Liver (tissue), 3 donors: ENCODE measurements at regions not wholly inside any gene's neighbourhood (a gene's known extent, or its start where the extent isn't known, plus 50 kb on each side); places are given as distances from the start of the nearest gene placed in this dataset.

Experiments used
- EGR1 ChIP-seq, 2 donors: IDR thresholded peaks; 2 replicates each; pipeline ENCODE4 v1.6.1; 2016 to 2018; ENCODE audit warnings: antibody characterized with exemption in 2 of 2, low read depth in 2 of 2
- FOXA1 ChIP-seq: IDR thresholded peaks from 2 replicates; pipeline ENCODE4 v1.6.1; 2016; ENCODE audit warnings: antibody characterized with exemption
- GABPA ChIP-seq, 2 donors: IDR thresholded peaks in 1 of 2; conservative IDR thresholded peaks in 1 of 2; 2 replicates each; pipeline ENCODE4 v1.6.1; 2016; ENCODE audit warnings: antibody characterized with exemption in 2 of 2, mild to moderate bottlenecking in 1 of 2, moderate library complexity in 1 of 2
- HNF4A ChIP-seq, 2 donors: conservative IDR thresholded peaks; 2 replicates each; pipeline ENCODE4 v1.6.1; 2016; ENCODE audit warnings: antibody characterized with exemption in 2 of 2, mild to moderate bottlenecking in 2 of 2
- JUND ChIP-seq, 2 donors: IDR thresholded peaks; 2 replicates each; pipeline ENCODE4 v1.6.1; 2016; ENCODE audit warnings: antibody characterized with exemption in 2 of 2
- RAD21 ChIP-seq, 2 donors: IDR thresholded peaks; 2 replicates each; pipeline ENCODE4 v1.6.1; 2016; ENCODE audit warnings: antibody characterized with exemption in 2 of 2, mild to moderate bottlenecking in 2 of 2
- SP1 ChIP-seq: IDR thresholded peaks from 2 replicates; pipeline ENCODE4 v1.6.1; 2018; ENCODE audit warnings: antibody characterized with exemption, mild to moderate bottlenecking
- TAF1 ChIP-seq: conservative IDR thresholded peaks from 2 replicates; pipeline ENCODE4 v1.6.1; 2016; ENCODE audit warnings: antibody characterized with exemption, mild to moderate bottlenecking
- YY1 ChIP-seq: IDR thresholded peaks from 2 replicates; pipeline ENCODE4 v1.6.1; 2016; ENCODE audit warnings: antibody characterized with exemption, mild to moderate bottlenecking
- TF ChIP-seq, protein P1 (sequence below): fragments of 150-350 bp; IDR thresholded peaks from 2 replicates; pipeline ENCODE4 v1.5.1; 2017; ENCODE audit warnings: improper control_type of control experiment, low read depth, low read length; ENCODE audit not compliant: missing input control
- TF ChIP-seq, protein P2 (sequence below): IDR thresholded peaks from 2 replicates; pipeline ENCODE4 v1.6.1; 2016; ENCODE audit warnings: antibody characterized with exemption
- TF ChIP-seq, protein P3 (sequence below): IDR thresholded peaks from 2 replicates; pipeline ENCODE4 v1.6.1; 2016; ENCODE audit warnings: antibody characterized with exemption
- TF ChIP-seq, protein P4 (sequence below): IDR thresholded peaks from 2 replicates; pipeline ENCODE4 v1.6.1; 2016; ENCODE audit warnings: antibody characterized with exemption, mild to moderate bottlenecking
- donor health status: healthy.
- donor health status: healthy.

DNA sequence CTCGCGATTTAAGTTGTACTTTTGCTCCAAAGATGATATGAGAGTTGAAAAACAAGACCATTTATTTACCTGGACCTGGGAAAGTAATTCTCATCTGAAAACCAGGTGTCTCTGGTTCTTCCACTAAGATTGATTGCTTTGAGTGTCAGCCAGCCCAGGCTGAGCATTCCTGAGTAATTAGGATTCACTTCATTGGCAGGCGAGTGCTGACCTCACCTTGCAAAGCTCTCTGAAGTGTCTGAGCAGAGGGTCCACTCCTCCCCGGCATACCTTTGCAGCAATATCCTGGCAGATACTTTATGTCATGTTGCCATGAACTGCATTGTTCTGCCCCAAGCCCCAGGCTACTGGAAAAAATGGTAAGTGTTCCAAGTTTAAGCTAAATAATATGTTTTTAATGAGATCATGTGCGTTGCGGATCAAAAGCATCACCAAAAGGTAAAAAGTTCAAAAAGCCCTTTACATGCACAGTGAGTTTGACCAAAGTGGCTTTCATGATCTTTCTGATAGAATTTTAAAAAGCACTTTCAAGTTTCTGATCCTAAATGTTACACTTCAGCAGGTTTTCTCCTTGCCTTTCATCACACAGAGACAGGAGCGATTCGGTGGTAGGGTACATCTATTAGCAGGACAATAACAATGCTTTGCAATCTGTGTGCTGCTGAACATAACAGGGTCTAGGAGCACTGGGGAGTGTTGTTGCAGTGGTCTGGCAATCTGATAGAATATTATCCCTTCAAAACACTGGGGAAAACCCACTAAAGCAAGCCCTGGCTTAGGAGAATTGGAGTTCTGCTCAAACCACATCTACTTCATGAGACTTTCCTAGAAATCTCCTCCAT lies 127.8 kb upstream of the EEF1E1 start:
- TF ChIP-seq, protein P1, sequence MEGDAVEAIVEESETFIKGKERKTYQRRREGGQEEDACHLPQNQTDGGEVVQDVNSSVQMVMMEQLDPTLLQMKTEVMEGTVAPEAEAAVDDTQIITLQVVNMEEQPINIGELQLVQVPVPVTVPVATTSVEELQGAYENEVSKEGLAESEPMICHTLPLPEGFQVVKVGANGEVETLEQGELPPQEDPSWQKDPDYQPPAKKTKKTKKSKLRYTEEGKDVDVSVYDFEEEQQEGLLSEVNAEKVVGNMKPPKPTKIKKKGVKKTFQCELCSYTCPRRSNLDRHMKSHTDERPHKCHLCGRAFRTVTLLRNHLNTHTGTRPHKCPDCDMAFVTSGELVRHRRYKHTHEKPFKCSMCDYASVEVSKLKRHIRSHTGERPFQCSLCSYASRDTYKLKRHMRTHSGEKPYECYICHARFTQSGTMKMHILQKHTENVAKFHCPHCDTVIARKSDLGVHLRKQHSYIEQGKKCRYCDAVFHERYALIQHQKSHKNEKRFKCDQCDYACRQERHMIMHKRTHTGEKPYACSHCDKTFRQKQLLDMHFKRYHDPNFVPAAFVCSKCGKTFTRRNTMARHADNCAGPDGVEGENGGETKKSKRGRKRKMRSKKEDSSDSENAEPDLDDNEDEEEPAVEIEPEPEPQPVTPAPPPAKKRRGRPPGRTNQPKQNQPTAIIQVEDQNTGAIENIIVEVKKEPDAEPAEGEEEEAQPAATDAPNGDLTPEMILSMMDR = no peak
- TF ChIP-seq JUND (IDR thresholded peaks at IDR 0.05) (no peak), EGR1 (IDR thresholded peaks at IDR 0.05; ENCODE audit: low read depth in 2 of 2) (no peak), RAD21 (IDR thresholded peaks at IDR 0.05) (no peak), TAF1 (no peak), HNF4A (conservative IDR thresholded peaks at IDR 0.05) (no peak), GABPA (IDR thresholded peaks at IDR 0.05 in 1 of 2, conservative IDR thresholded peaks at IDR 0.05 in 1 of 2) (no peak), SP1 (no peak), FOXA1 (no peak), YY1 (no peak)
- TF ChIP-seq, protein P2, sequence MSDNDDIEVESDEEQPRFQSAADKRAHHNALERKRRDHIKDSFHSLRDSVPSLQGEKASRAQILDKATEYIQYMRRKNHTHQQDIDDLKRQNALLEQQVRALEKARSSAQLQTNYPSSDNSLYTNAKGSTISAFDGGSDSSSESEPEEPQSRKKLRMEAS = no peak
- TF ChIP-seq, protein P3, sequence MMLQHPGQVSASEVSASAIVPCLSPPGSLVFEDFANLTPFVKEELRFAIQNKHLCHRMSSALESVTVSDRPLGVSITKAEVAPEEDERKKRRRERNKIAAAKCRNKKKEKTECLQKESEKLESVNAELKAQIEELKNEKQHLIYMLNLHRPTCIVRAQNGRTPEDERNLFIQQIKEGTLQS = no peak
- TF ChIP-seq, protein P4, sequence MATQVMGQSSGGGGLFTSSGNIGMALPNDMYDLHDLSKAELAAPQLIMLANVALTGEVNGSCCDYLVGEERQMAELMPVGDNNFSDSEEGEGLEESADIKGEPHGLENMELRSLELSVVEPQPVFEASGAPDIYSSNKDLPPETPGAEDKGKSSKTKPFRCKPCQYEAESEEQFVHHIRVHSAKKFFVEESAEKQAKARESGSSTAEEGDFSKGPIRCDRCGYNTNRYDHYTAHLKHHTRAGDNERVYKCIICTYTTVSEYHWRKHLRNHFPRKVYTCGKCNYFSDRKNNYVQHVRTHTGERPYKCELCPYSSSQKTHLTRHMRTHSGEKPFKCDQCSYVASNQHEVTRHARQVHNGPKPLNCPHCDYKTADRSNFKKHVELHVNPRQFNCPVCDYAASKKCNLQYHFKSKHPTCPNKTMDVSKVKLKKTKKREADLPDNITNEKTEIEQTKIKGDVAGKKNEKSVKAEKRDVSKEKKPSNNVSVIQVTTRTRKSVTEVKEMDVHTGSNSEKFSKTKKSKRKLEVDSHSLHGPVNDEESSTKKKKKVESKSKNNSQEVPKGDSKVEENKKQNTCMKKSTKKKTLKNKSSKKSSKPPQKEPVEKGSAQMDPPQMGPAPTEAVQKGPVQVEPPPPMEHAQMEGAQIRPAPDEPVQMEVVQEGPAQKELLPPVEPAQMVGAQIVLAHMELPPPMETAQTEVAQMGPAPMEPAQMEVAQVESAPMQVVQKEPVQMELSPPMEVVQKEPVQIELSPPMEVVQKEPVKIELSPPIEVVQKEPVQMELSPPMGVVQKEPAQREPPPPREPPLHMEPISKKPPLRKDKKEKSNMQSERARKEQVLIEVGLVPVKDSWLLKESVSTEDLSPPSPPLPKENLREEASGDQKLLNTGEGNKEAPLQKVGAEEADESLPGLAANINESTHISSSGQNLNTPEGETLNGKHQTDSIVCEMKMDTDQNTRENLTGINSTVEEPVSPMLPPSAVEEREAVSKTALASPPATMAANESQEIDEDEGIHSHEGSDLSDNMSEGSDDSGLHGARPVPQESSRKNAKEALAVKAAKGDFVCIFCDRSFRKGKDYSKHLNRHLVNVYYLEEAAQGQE = no peak
